Hematopoietic multipotent progenitor cell treated with erythropoietin and hydrocortisone succinate and interleukin-3 and kit ligand, for 17 days (in vitro differentiated cells): ENCODE measurements at regions not wholly inside any gene's neighbourhood (a gene's known extent, or its start where the extent isn't known, plus 50 kb on each side); places are given as distances from the start of the nearest gene placed in this dataset.

Experiments used
- DNase-seq: peaks from one replicate; pipeline ENCODE4 v3.0.0-alpha.2; 2015; ENCODE audit warnings: low spot score

DNA sequence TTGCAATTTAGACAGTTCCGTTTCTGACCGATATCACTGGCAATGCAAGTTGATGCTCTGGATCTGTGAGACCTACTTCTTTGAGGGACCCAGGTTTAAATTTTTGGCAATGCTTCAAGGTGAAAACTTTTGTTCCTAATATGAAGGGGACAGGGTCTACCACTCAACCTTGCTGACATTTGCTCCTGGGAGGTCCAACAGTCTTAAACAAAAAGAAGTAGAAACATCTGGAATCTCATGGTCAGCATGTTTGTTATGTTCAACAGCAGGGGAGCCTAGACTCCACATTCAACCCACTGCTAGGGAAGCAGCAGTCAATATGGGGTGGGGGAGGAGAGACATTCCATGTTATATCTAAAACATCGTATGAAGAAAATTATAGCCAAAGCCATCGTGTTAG, 196.4 kb downstream of the SIM1 start:
- DNase-seq, result no peak

DNA sequence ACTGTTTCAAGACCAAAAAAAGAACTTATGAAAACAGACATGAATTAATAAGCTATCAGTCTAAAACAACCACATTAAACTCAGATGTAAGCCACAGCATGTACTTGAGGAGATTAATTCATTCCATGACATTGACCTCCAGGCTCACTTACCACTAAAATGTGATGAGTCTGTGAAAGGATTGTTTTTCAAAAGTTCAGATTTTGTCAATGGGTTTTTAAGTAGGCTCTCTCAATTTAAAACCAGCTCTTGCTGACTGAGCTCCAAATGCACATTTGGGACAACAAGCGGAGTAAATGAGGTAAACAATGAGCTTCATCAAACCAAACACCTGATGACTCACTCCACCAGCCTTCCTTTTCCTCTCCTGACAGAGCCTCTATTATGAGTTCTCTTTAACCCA, 197.0 kb downstream of the SIM1 start:
- DNase-seq, result no peak

DNA sequence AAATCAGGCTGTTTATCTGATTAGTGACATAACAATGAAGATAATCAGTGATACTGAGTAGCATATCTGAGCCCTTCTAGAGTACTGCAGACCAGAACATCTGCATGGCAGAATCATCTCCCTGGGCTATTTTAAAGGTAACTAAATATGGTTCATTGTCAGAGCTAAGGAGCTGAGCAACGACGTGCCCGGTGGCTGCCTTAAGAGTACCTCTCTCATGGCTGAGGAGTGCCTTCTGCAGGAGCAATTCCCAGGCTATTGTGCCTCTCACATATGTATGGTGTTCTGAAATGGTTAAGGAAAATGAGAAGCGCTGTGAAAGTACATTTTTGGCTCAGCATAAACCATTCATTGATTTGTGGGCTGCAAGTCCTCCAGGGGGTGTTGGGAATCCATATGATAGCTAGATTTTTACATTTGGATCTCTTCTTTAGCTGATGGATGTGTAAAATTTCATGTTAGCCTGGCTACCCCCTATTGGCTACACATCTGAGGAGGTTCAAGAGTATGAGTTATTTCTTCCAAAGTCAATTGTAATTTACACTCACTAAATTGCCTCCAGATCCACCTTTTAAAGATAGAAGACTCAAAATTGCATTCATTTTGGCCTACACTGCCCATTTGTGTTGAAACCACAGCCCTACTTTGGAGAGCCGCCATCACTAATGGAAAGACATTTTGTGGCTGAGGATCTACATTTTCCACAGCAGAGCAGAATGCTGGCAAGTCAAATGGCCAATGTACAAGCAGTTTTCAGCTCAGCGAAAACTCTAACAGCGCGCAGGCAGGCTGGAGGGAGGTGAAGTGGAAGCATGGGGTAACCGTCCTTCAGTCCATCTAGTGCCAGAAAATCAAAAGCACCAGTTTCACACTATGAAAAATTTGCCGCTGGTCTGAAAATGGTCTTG, 198.0 kb downstream of the SIM1 start:
- no peak for DNase-seq

DNA sequence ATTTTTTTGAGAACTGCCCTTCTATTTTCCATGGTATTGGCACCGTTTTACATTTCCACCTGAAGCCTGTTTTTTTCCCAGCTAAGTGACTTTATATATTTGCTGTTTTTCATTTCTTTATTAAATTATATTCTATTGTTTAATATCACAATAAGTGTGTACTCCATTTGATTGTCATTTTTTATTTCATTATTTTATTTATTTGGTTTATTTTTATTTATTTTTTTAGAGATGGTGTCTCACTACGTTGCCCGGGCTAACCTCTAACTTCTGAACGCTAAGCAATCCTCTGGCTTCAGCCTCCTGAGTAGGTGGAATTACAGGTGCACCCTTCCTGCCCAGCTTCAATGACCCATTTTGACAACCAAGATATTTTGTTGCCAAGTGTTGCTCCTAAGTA, 202.6 kb downstream of the SIM1 start:
- DNase-seq, result no peak

DNA sequence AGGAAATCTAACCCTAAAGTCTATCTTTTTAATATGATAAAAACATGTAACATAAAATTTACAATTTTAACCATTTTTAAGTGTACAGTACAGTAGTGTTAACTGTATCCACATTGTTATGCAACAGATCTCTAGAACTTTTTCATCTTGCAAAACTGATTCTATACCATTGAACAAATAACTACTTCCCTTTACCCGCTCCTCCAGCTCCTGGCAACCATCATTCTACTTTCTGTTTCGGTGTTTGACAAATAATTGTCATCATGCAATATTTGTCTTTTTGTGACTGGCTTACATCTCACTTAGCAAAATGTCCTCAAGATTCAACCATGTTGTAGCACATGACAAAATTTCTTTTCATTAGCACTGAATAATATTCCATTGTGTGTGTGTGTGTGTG, 203.2 kb downstream of the SIM1 start:
- no peak for DNase-seq

DNA sequence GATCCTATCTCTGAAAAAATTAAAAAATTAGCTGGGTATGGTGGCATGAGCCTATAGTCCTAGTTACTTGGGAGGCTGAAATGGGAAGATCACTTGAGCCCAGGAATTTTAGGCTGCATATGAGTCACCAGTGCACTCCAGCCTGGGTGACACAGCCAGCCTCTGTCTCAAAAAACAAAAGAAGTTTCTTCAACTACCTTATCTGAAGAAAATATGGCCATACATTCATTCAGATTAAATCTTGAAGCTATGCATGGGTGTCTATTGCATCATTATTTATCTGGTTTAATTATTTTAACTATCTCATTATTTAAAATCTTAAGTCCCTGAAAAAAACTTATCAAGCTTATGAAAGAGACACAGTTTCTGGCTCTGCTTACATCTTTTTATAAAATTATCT, 204.1 kb downstream of the SIM1 start:
- DNase-seq, result no peak

DNA sequence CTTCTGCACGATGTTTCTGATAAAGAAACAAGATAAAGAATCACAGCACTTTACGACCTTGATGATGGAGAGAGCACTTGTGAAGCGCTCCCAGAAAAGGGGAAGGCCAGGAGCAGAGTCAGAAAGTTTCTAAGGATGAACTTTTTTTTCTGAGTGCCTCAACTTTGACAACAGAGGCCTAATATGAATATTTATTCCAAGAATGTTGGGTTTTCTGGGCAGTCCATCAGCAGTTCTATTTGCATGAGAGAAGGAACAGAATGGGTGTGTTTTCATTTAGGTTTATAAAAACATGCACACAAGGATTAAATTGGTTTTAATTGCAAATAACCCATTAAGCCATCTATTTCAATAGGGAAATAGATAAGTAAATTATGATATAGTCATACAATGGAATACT, 204.9 kb downstream of the SIM1 start:
- no peak for DNase-seq

DNA sequence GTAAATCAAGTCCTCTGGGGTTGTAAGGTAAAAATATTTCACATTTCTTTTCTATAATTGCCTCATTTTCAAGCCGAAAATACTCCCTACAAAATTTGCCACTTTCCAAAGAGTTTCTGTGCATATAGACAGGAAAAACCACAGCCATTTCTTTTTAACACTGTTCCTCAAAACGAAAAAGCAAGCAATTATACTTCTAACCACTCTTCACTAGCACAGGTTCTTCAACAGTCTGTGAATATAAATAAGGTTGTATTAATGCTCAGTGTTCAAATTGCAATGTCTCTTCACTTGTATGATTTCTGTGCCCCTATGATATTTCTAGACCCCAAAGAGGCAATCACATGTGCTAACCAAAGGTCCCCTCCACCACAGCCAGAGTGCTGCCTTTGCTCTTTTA, 206.0 kb downstream of the SIM1 start:
- no peak for DNase-seq

DNA sequence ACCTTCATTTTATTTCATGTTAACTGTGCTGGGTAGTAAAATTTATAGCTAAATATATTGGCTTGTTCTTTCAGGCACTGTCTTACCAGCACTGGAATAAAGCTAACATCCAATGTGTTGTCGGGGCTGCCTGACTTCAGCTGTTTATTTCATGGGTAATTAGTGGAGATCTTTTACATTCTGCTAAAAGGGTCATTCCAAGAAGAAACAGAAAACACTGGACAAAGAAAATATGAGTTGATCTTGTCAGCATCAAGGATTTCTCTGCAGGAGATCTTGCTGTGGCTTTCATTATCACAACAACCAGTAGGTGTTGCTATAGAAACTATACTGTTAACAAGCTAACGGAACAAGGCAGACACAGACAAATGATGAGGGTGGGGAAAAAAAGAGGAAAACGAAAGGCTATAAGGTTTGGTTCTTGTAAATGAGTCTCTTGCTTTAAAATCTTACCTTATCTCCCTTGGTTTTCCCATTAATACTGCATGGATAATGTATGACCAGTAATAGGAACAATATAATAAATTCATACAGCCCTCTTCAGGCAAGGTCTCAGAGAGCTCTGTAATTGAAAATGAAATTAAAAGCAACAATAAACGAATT, 206.8 kb downstream of the SIM1 start:
- DNase-seq, result no peak

DNA sequence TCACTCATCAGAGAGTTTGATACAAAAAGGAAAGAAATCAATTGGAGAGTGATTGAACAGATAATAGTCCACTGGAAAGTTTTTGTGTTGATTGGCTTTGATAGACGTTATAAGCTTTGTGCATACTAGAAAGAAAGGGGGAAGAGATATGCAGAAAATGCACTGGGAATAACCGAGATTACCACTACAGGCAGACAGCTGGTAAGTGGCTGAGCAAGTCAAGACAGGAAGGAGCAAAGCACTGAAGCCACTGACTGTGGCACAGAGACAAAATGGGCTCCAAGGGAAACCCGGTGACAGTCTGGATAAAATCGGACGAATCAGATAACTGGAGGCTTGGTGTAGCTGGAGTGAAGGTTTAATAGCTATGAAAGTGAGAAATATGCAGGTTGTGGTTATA, 209.0 kb downstream of the SIM1 start:
- no peak for DNase-seq

DNA sequence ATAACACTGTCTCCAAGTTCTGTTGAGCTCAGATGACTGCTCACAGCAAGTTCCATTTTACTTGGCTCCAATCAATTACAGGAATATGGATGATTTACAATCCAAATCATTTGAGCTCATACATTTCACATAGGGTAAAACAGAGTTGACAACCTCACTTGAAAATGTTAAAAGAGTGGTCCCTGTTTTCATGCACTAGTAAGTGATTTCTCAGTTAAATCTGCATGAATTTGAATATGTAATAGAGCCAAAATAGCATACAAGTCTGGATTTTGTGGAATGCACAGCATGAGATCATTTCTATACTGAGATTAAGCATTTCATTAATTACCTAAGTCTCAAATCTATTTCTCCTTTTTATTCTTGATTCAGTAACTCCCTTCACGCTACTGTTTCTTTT, 217.6 kb downstream of the SIM1 start:
- DNase-seq, result no peak

DNA sequence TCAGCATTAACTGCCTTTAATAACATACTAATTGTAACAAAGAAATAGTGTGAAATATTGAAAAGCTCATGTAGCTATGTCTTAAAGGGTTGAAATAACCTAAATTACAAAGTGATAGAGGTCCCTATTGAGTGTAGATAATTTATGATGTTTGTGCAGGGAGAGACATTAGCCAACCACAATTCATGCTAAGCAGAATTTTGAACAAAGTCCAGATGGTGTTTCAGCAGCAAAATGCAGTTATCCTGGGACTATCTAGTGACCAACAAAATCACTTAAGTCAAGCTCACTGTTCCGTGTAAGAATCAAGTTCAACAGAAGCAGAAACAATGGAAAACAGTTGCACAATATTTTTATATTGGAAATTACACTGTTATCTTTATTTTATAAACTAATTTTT, 218.5 kb downstream of the SIM1 start:
- no peak for DNase-seq

DNA sequence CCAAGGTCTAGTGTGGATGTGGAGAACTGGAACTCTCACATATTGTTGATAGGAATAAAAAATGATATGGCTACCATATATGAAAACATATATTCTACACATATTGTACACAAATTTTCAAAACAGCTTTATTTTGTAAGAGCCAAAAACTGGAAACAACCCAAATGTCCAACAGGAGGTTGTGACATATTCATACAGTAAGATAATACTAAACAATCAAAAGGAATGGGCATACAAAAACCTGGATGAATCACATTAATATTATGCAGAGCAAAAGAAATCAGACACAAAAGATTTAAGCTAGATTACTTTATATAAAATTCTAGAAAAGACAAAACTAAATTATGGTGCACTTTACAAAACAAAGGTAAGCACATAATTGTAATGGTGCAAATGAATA, 223.9 kb downstream of the SIM1 start:
- no peak for DNase-seq

DNA sequence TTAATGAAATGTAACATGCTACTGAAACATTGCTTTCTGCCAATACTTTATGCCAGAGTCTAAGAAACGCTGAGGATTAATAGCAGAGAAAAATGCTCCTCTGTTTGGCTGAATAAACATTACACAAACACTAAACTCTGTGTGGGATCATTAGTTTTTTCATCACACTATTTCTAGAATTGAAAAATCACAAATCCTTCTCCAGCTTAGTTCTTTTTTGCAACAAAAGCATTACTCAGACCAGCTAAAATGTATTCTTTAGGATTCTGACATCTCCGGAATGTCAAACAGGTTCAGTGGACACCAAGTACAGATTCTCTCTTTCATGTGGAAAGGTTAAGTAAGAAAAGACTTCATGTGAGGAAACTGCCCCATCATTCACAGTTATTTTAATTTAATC, 226.9 kb downstream of the SIM1 start:
- DNase-seq, result no peak

DNA sequence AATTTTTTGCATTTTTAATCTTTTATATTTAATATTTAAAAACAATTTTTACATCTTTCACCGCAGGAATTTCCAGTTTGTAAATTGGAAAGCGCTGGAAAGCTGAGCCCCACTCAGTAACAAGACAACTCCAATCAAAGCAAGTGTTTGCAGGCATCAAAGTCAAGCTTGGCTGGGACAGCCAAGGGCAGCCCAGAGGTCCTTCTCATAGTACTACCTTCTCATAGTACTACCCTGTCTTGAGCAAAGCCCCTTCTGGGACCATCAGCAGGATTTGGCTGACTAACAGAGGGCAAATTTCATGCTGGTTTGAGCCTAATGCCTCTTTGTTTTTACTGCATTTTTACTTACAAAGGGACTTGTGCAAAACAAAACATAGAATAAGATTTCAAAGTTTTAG, 228.3 kb downstream of the SIM1 start:
- no peak for DNase-seq

DNA sequence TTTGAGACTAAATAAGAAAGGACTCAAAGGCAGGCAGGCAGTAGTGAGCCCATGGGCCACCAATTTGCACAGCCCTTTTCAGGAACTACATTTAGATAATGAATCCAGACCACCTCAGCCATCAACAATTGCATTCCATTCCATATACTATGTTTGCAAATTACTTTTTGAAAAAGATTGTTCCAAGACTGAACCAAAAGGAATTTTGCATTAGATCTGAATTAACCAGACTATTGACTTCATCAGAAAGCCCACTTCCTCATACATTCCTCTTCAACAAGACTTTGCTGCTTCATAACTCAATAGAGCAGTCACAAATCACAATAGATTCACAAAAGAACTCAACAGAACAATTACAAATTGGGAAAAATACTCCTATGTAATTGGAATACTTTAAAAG, 229.1 kb downstream of the SIM1 start:
- DNase-seq, result no peak

DNA sequence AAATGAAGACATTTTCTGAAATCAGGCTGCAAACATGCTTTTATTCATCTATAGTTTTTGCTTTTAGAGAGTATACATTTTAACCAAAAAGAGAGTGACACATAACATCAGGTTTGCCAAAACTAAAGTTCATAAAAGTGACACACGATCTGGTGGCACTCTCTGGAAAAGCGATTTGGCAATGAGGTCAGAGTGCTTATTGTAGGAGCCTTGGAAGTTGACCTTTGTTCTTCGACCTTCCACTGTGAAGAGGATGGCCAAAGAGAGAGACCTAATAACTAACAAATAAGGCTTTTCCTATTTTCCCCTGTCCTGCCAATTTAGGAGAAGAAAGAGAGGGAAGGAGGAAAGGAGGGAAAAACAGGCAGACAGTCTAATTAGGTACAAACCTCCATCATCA, 230.1 kb downstream of the SIM1 start:
- no peak for DNase-seq

DNA sequence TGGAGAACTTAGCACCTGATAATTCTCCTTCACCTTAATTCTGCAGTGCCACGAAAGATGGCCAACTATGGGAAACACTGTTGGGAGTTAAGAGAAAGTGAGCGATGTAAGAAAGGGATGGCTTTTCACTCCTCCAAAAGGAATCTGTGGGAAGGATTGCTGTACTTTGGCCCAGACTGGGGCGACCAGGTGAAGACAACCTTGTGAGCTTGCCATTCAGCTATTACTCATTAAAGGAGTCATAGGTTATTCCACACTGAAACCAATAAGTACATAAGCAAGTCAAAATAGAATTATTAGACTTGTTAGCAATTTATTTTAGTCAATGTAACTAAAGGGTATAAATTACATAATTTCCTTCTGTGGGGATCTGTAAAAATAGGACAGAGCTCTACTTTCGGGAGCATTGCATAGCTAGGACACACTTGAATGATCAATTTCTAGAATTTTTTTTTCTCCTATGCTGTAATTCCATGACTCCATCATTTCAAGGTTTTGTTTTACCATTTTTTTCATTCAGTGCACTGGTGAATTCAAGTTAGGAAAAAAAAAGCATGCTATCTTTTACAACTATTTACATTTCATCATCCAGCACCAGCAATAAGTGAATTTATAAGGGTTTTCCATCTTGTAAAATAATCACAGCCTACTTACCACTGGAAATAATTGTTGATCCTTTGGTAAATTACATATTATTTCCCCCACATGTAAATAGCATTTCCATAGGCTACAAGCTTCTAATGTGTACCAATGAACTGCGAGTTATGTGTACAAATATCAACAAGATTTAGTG, 231.7 kb downstream of the SIM1 start:
- DNase-seq, result no peak

DNA sequence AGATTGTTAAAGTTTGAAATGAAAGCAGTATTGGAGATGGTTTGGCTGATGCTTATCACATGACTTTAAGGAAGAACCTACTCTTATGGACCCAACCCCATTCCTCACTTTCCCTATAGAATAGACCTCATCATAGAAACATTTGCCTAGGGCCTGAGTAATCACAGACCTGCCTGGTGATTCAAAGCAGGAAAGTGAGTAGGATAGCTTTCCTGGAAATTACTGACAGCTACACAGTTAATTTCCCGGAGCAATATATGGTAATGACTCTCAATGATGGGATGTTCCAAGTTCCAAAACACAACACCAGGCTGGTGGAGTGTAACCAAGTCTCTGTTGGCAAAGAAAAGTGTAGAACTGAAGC, 233.8 kb downstream of the SIM1 start:
- no peak for DNase-seq

DNA sequence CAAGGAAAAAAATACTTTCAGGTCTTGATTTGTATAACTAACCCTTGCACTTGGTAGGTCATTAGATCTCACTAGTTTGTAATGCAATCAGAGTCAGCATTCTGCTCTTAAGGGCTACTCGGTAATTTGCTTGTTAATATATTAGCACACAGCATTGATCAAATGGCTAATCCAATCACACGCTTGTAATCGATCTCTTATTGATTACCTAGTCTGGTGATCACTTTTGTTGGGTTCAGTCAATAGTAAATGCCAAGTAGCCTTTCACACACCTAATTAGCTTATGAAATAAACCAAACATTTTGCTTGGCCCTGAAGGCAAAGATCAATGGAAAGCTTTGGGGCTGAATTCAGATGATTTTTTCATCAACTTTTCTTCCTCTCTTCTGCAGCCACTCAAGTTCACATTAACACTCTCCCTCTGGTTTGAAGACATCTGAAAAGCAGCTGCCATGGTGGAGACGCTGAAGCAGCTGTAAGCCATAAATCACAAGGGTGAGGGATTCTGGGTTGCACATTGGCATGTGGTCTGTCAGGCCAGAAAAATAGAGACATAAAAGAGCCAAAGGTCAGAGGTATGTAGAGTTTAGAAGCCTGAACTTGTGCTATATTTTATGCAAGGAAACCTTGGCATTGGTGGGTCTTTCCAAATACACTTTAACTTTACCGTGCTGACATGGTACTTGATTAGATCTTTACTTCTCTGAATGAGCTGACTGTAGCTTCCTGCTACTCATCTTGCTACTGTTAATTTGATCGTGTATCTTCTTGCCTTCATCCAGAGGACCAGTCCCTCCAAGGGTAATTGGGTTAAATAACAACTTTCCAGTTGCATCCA, 234.4 kb downstream of the SIM1 start:
- DNase-seq, result no peak

DNA sequence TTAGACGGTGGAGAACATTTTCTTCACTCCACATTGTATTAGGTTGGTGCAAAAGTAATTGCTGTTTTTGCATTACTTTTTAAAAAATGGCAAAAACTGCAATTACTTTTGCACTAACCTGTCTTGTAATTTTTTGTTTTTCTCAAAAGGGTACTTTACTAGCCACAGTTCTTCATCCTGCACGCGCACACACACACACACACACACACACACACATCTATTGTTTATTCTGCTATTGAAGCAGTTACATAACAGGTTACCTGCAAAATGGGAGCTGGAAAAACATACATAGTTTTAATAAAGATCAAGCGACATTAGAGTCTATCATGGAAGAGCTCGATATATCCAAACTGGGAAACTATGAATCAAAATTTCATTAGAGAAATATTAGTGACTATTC, 235.2 kb downstream of the SIM1 start:
- DNase-seq, result no peak

DNA sequence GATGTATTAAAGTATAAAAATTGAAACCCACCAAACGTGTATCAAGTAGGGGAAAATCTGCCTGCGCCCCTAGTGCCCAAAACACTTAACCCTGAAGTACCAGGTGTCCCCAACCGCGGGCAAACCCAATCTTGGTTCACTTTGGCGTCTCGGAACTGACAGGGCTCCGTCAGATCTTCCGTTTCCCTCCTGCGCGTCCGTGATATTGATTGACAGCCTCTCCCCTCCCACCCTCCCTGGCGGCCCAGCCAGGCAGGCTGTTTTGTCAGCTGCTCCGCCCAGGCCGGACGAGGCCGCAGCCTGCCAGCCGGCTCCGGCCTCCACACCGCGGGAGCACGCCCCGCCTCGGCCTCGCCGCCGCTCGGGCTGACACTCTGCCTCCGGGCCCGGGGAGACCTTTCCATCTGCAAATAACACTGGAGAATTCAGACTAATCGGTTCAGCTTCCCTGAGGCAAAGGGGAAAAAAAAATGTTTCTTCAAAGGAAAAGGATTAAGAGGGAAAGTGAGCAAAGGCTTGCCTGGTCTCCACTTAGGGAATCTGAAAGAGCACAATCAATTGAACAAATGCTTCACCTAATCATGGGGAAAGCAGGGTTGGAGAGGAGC, 234.9 kb upstream of the MCHR2 start:
- DNase-seq, result no peak
